Right lobe of liver (tissue), 4 donors: ENCODE measurements at regions not wholly inside any gene's neighbourhood (a gene's known extent, or its start where the extent isn't known, plus 50 kb on each side); places are given as distances from the start of the nearest gene placed in this dataset.
"Not testable (repeated sequence)": the region's sequence is repeated elsewhere in the genome, so short reads cannot be mapped to it uniquely, and the experiment has no call there.

Experiments
- POLR2A ChIP-seq: fragments of 450-650 bp; IDR thresholded peaks from one replicate; pipeline ENCODE4 v1.6.1; 2017; ENCODE audit warnings: antibody characterized with exemption, mild to moderate bottlenecking
- TF ChIP-seq, protein P1 (sequence below), 4 donors: fragments of 200-600 bp in 3 of 4; fragments of 450-650 bp in 1 of 4; IDR thresholded peaks; one replicate each; pipeline versions ENCODE4 v1.5.1 to v1.8.0; 2016 to 2022; ENCODE audit warnings: antibody characterized with exemption in 4 of 4, mild to moderate bottlenecking in 2 of 4
- donor health status: DM: no; HTN: no; CAD: no.
- donor health status: DM: no; HTN: no; CAD: no.
- donor health status: DM: no; HTN: yes; CAD: no.

DNA sequence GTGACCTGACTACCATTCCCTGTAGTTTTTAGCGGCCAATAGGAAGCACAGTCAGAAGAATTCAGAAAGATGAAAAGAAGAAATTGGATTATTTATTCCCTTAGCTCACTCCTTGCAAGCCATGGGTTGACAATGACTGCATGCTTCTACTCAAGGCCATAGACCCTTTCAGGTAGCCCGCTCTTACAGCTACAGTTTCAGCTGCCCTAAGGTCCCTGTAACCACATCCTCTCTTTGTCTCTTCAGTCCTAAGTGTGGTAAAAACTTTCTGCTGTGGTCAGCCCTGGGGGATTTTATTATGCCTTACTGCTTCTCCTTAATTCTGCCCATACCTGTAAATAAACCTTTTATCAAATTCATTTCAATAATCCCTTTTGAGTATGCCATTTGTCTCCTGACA lies 189.1 kb upstream of the TBL1Y start:
- TF ChIP-seq, protein P1, sequence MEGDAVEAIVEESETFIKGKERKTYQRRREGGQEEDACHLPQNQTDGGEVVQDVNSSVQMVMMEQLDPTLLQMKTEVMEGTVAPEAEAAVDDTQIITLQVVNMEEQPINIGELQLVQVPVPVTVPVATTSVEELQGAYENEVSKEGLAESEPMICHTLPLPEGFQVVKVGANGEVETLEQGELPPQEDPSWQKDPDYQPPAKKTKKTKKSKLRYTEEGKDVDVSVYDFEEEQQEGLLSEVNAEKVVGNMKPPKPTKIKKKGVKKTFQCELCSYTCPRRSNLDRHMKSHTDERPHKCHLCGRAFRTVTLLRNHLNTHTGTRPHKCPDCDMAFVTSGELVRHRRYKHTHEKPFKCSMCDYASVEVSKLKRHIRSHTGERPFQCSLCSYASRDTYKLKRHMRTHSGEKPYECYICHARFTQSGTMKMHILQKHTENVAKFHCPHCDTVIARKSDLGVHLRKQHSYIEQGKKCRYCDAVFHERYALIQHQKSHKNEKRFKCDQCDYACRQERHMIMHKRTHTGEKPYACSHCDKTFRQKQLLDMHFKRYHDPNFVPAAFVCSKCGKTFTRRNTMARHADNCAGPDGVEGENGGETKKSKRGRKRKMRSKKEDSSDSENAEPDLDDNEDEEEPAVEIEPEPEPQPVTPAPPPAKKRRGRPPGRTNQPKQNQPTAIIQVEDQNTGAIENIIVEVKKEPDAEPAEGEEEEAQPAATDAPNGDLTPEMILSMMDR (IDR thresholded peaks at IDR 0.05), result not testable (repeated sequence)
- not testable (repeated sequence) for TF ChIP-seq POLR2A
